ENCODE measurements at regions not wholly inside any gene's neighbourhood (a gene's known extent, or its start where the extent isn't known, plus 50 kb on each side); places are given as distances from the start of the nearest gene placed in this dataset.

DNA sequence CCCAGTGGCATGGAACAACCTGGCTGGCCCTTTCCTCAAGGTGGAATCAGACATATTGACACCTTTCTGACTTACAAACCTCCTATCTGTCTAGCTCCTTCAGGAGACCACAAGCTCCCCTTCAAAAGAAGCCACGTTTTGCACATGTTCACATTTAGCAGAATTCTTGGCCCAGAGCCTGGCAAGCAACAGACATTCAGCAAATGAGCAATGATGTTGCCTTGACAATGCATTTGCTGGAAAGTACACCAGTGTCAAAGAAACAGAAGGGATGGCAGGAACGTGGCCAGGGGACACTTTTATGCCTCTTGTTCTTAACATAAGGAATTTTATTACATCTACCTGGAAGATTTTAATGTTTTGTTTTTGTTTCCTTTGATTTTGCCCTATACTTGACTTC is 85.5 kb upstream of the FGF14 start:
- H3K27me3 ChIP-seq, result no peaks in the 10 kb centered on the region
- no peaks in the 10 kb centered on the region for H3K9me3 ChIP-seq
- TF ChIP-seq POLR2AphosphoS5 (IDR thresholded peaks at IDR 0.05) (no peak), EP300 (IDR thresholded peaks at IDR 0.05) (no peak), POLR2A (IDR thresholded peaks at IDR 0.05) (no peak)
- TF ChIP-seq, protein P1, sequence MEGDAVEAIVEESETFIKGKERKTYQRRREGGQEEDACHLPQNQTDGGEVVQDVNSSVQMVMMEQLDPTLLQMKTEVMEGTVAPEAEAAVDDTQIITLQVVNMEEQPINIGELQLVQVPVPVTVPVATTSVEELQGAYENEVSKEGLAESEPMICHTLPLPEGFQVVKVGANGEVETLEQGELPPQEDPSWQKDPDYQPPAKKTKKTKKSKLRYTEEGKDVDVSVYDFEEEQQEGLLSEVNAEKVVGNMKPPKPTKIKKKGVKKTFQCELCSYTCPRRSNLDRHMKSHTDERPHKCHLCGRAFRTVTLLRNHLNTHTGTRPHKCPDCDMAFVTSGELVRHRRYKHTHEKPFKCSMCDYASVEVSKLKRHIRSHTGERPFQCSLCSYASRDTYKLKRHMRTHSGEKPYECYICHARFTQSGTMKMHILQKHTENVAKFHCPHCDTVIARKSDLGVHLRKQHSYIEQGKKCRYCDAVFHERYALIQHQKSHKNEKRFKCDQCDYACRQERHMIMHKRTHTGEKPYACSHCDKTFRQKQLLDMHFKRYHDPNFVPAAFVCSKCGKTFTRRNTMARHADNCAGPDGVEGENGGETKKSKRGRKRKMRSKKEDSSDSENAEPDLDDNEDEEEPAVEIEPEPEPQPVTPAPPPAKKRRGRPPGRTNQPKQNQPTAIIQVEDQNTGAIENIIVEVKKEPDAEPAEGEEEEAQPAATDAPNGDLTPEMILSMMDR (IDR thresholded peaks at IDR 0.05), result no peak
- ATAC-seq (ENCODE audit: low FRiP score in 2 of 2) (no peak), DNase-seq (no peak)
- H3K36me3 ChIP-seq, result no peaks in the 10 kb centered on the region
- no peaks in the 10 kb centered on the region for H3K4me1 ChIP-seq
- WGBS, 2 donors, result 16 to 21% methylated on average over 2 of the region's 2 CpGs
- no peak overlapping the region for H3K27ac ChIP-seq
- H3K4me3 ChIP-seq, result no peak overlapping the region

DNA sequence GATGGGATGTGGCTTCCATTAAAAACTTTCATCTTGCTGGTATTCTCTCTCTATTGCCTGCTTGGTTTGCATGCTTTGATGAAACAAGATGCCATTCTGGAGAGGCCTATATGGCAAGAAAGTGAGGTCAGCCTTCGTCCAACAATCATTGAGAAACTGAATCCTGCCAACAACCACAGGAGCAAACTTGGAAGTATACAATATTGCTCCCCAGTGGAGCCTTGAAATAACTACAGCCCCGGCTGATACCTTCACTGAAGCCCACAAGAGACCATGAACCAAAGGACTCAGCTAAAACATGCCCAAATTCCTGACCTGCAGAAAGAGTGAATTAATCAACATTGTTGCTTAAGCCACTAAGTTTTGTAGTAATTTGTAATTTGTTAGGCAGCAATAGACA is 82.5 kb upstream of the FGF14 start:
- DNase-seq, result no peak
- H3K4me3 ChIP-seq, result no peak overlapping the region
- no peaks in the 10 kb centered on the region for H3K4me1 ChIP-seq
- no peak for ATAC-seq (ENCODE audit: low FRiP score in 2 of 2)
- WGBS, 2 donors, result 43 to 45% methylated on average over 2 of the region's 2 CpGs
- no peaks in the 10 kb centered on the region for H3K36me3 ChIP-seq
- no peaks in the 10 kb centered on the region for H3K9me3 ChIP-seq
- TF ChIP-seq POLR2A (IDR thresholded peaks at IDR 0.05) (no peak), EP300 (IDR thresholded peaks at IDR 0.05) (no peak), POLR2AphosphoS5 (IDR thresholded peaks at IDR 0.05) (no peak)
- TF ChIP-seq, protein P1 (IDR thresholded peaks at IDR 0.05), result no peak
- no peaks in the 10 kb centered on the region for H3K27me3 ChIP-seq
- H3K27ac ChIP-seq, result no peak overlapping the region

DNA sequence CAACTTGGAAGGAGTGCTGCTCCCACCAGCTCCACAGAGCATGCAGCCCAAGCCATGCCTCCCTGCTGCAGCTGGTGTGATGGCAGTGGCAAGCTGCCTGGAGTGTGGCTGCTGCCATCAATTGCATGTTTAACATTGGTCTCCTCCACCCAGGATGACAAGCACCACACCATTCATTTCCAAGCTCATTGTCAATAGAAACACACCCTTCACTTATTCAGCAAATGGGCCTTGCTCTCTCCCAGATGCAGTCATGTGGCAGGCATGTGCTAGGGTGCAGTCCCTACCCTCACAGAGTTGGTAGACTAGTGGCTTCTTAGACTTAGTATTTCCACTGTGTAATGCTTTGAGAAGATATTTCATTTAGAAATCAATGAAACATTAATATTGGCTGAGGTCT is 70.8 kb upstream of the FGF14 start:
- Histone ChIP-seq H3K4me3 (no peak overlapping the region), H3K36me3 (no peaks in the 10 kb centered on the region), H3K9me3 (no peaks in the 10 kb centered on the region), H3K27me3 (no peaks in the 10 kb centered on the region), H3K27ac (no peak overlapping the region), H3K4me1 (no peaks in the 10 kb centered on the region)
- no peak for DNase-seq
- ATAC-seq (ENCODE audit: low FRiP score in 2 of 2), result no peak
- TF ChIP-seq EP300 (IDR thresholded peaks at IDR 0.05), result no peak
- TF ChIP-seq, protein P1 (IDR thresholded peaks at IDR 0.05), result no peak
- TF ChIP-seq POLR2AphosphoS5 (IDR thresholded peaks at IDR 0.05), result no peak
- TF ChIP-seq POLR2A (IDR thresholded peaks at IDR 0.05), result no peak

DNA sequence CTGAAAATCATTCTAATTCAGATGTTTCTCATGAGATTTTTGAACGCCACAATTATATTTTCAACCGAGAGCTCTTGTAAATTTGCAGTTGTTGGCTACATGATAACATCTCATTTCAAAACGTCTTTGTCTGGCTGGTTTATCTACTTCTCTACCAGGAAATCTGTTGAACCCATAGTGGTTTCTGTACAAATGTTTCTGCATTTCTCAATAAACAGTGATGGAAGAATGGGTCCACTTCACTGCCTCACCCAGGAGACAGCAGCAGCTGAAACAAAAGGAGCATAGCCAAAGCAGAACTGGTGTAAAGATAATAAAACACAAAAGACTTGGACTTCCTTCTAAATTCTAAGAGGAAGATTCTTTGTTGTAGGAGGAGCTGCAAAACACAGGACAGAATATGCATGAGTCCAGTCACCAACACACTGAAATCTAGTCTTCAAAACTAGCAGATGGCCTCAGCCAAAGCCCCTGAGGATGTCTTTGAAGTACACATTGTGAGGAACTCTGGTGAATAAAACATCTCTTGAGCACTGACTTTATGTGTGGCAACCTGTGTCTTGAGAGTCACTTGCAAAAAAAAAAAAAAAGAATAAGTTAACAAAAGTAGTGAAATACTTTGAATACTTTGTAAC is 68.6 kb upstream of the FGF14 start:
- ATAC-seq (ENCODE audit: low FRiP score in 2 of 2) (no peak), DNase-seq (no peak)
- Histone ChIP-seq H3K4me1 (no peaks in the 10 kb centered on the region), H3K27ac (no peak overlapping the region), H3K27me3 (no peaks in the 10 kb centered on the region), H3K4me3 (no peak overlapping the region), H3K9me3 (no peaks in the 10 kb centered on the region), H3K36me3 (no peaks in the 10 kb centered on the region)
- TF ChIP-seq EP300 (IDR thresholded peaks at IDR 0.05) (no peak), POLR2AphosphoS5 (IDR thresholded peaks at IDR 0.05) (no peak), POLR2A (IDR thresholded peaks at IDR 0.05) (no peak)
- TF ChIP-seq, protein P1 (IDR thresholded peaks at IDR 0.05), result no peak
- WGBS, 2 donors, result 32 to 51% methylated on average over 3 of the region's 3 CpGs

DNA sequence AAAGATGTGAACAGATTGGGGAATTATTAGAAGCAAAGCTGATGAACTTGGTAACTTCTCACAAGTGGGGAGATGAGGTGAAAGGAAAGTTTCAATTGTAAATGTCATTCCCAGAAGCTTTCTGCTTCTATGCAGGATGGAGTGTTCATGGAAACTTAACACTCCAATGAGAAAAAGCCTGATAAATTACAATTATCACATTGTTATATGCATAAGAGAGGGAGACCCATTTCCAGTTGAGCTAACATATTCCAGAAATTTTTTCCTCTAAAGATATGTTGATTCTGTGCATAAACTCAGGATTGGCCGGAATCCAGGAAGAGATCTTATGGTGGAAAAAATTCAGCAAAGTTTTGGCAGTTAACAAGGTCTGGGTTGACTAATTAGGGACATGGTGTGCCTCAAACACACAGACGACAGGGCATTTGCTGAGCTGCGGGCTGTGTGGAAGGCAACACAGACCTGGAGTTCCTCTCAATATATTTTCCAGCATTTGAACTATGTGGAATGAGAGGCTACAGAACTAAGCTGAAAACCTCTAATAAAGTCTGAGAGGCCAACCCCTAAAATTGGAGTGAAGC is 64.9 kb upstream of the FGF14 start:
- 51 to 55% methylated on average over 3 of the region's 3 CpGs for WGBS, 2 donors
- H3K9me3 ChIP-seq, result no peaks in the 10 kb centered on the region

More for the DNA sequence above, 64.9 kb upstream of the FGF14 start:
- Histone ChIP-seq H3K27me3 (no peaks in the 10 kb centered on the region), H3K4me3 (no peak overlapping the region), H3K27ac (no peak overlapping the region), H3K4me1 (no peaks in the 10 kb centered on the region), H3K36me3 (no peaks in the 10 kb centered on the region)
- ATAC-seq (ENCODE audit: low FRiP score in 2 of 2) (no peak), DNase-seq (no peak)
- no peak for TF ChIP-seq POLR2A (IDR thresholded peaks at IDR 0.05)
- TF ChIP-seq, protein P1 (IDR thresholded peaks at IDR 0.05), result no peak
- no peak for TF ChIP-seq POLR2AphosphoS5 (IDR thresholded peaks at IDR 0.05)
- no peak for TF ChIP-seq EP300 (IDR thresholded peaks at IDR 0.05)

Measured in upper lobe of left lung (tissue), 6 donors.